ENCODE measurements at regions not wholly inside any gene's neighbourhood (a gene's known extent, or its start where the extent isn't known, plus 50 kb on each side); places are given as distances from the start of the nearest gene placed in this dataset.

GRCh38 chr3:26293329-26293844, 329.2 kb upstream of the LRRC3B start:
- TF ChIP-seq YY1 (IDR thresholded peaks at IDR 0.05; ENCODE audit: insufficient read depth, insufficient read length) = no peak
- TF ChIP-seq ZNF274 (IDR thresholded peaks at IDR 0.05; ENCODE audit: low read depth, low read length) = no peak

Data from NT2/D1 (cell line).